ENCODE measurements at regions not wholly inside any gene's neighbourhood (a gene's known extent, or its start where the extent isn't known, plus 50 kb on each side); places are given as distances from the start of the nearest gene placed in this dataset.
A peak's percentile ranks its signal among the peaks of the same experiment; 100 is the strongest.

DNA sequence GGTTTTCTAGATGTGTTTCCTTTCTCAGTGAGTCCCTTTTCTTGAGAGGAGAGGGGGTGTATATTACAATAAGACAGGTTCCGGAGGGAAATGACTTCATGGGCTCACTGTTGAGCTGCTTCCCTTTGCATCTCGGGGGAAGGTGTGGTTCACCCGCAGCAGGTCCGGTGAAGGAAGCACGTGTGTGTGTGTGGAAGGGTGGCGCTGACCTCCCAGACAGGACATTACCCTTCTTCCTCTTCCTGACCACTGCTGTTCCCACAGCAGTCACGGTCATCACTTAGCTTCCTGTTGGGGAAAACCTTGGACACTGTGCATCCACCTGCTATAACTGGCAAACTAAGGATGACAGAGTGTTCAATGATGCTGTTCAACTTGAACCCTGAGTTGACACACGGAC is 83.6 kb downstream of the PLEKHG1 start:
- intact Hi-C loops (cut with DNase I) = no loop called here
- H3K27ac ChIP-seq = no peak overlapping the region
- TF ChIP-seq, protein P1, sequence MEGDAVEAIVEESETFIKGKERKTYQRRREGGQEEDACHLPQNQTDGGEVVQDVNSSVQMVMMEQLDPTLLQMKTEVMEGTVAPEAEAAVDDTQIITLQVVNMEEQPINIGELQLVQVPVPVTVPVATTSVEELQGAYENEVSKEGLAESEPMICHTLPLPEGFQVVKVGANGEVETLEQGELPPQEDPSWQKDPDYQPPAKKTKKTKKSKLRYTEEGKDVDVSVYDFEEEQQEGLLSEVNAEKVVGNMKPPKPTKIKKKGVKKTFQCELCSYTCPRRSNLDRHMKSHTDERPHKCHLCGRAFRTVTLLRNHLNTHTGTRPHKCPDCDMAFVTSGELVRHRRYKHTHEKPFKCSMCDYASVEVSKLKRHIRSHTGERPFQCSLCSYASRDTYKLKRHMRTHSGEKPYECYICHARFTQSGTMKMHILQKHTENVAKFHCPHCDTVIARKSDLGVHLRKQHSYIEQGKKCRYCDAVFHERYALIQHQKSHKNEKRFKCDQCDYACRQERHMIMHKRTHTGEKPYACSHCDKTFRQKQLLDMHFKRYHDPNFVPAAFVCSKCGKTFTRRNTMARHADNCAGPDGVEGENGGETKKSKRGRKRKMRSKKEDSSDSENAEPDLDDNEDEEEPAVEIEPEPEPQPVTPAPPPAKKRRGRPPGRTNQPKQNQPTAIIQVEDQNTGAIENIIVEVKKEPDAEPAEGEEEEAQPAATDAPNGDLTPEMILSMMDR (IDR thresholded peaks at IDR 0.05) = no peak

DNA sequence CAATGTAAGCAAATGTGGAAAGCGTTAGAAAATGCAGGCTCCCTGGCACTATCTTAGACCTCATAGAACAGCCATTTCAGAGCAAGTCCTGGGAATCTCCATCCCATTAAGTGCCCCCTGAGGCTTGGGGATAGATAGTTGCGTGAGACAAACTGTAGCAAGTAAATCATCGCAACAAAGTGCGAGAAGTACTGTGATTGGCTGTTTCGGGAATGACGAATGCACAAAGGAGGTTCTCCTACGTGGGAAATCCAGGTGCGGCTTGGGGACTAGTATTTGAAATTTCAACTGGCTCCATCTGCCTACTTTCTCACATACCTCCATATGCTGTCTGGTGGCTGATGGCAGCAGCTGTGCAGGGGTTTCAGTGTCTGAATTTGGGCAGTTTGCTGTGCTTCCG is 84.5 kb downstream of the PLEKHG1 start:
- DNase-seq = no peak
- Histone ChIP-seq H3K4me1 (no peaks in the 10 kb centered on the region), H3K27ac (no peak overlapping the region), H3K9ac (ENCODE audit: low read depth in 2 of 2, low read length in 2 of 2) (no peak overlapping the region), H3K9me3 (no peaks in the 10 kb centered on the region), H3K36me3 (no peaks in the 10 kb centered on the region), H3K4me3 (no peak overlapping the region), H3K27me3 (no peaks in the 10 kb centered on the region)
- intact Hi-C loops (cut with DNase I) = no loop called here
- TF ChIP-seq, protein P1 (IDR thresholded peaks at IDR 0.05) = no peak

More for the DNA sequence above, 83.6 kb downstream of the PLEKHG1 start:
- no peaks in the 10 kb centered on the region for H3K36me3 ChIP-seq
- no peak for DNase-seq
- no peak overlapping the region for H3K4me3 ChIP-seq
- no peak overlapping the region for H3K9ac ChIP-seq (ENCODE audit: low read depth in 2 of 2, low read length in 2 of 2)
- H3K27me3 ChIP-seq = no peaks in the 10 kb centered on the region
- no peaks in the 10 kb centered on the region for H3K4me1 ChIP-seq
- no peaks in the 10 kb centered on the region for H3K9me3 ChIP-seq

- Histone ChIP-seq H3K4me3 (no peak overlapping the region), H3K9me3 (no peaks in the 10 kb centered on the region), H3K27me3 (no peaks in the 10 kb centered on the region), H3K27ac (no peak overlapping the region), H3K36me3 (no peaks in the 10 kb centered on the region), H3K9ac (ENCODE audit: low read depth in 2 of 2, low read length in 2 of 2) (no peak overlapping the region), H3K4me1 (no peaks in the 10 kb centered on the region)
- TF ChIP-seq, protein P1 (IDR thresholded peaks at IDR 0.05) = no peak
- intact Hi-C loops (cut with DNase I) = no loop called here
- peak; percentile 61 for DNase-seq
Measured at GRCh38 chr6:150684714-150685459, 85.2 kb downstream of the PLEKHG1 start.

DNA sequence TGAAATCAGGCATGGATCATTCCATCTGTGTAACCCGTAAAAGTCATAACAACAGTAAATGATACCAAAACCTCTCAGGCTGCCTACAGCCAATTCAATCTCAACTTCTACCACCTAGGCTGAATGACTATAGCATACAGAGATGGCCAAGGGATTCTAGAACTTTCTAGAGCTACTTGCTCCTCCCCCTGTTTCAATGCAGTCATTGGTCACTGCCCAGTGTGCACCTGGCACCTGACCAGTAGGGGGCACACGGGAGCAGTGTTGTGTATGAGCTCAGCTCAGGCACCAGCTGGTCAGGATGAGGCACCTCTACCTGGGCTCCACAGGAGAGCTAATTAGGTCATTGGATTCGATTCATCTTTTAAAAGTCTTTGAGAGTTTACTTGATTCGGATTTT is 86.2 kb downstream of the PLEKHG1 start:
- H3K27ac ChIP-seq = no peak overlapping the region
- no peaks in the 10 kb centered on the region for H3K4me1 ChIP-seq
- TF ChIP-seq, protein P1 (IDR thresholded peaks at IDR 0.05) = peak; percentile 48
- intact Hi-C loops (cut with DNase I) = no loop called here
- H3K27me3 ChIP-seq = no peaks in the 10 kb centered on the region
- no peaks in the 10 kb centered on the region for H3K9me3 ChIP-seq
- no peak overlapping the region for H3K9ac ChIP-seq (ENCODE audit: low read depth in 2 of 2, low read length in 2 of 2)
- H3K36me3 ChIP-seq = no peaks in the 10 kb centered on the region
- no peak overlapping the region for H3K4me3 ChIP-seq
- DNase-seq = peak; percentile 62

- H3K27ac ChIP-seq = no peak overlapping the region
- H3K27me3 ChIP-seq = no peaks in the 10 kb centered on the region
- H3K9ac ChIP-seq (ENCODE audit: low read depth in 2 of 2, low read length in 2 of 2) = no peak overlapping the region
- DNase-seq = peak; percentile 45
- intact Hi-C loops (cut with DNase I) = no loop called here
- H3K4me1 ChIP-seq = no peaks in the 10 kb centered on the region
- H3K4me3 ChIP-seq = no peak overlapping the region
- H3K9me3 ChIP-seq = no peaks in the 10 kb centered on the region
- TF ChIP-seq, protein P1 (IDR thresholded peaks at IDR 0.05) = no peak
- no peaks in the 10 kb centered on the region for H3K36me3 ChIP-seq
Measured at GRCh38 chr6:150686566-150686965, 86.9 kb downstream of the PLEKHG1 start.

Data from colonic mucosa (tissue), 4 donors.